Stomach (tissue), 4 donors: ENCODE measurements at regions not wholly inside any gene's neighbourhood (a gene's known extent, or its start where the extent isn't known, plus 50 kb on each side); places are given as distances from the start of the nearest gene placed in this dataset.

Experiments
- CTCF ChIP-seq, 7 experiments: fragments of 450-650 bp in 4 of 7; fragments of 200-600 bp in 3 of 7; sonication (generic) in 3 of 7; IDR thresholded peaks; one replicate each; pipeline ENCODE4 v1.5.1; 2016 to 2019; ENCODE audit warnings: antibody characterized with exemption in 7 of 7, control low read depth in 2 of 7, mild to moderate bottlenecking in 1 of 7
- EP300 ChIP-seq: sonication (generic); formaldehyde crosslinking; IDR thresholded peaks from one replicate; pipeline ENCODE4 v1.6.1; 2017; ENCODE audit warnings: antibody characterized with exemption
- POLR2A ChIP-seq, 4 donors: fragments of 450-650 bp; IDR thresholded peaks; one replicate each; pipeline ENCODE4 v1.6.1; 2016; ENCODE audit warnings: antibody characterized with exemption in 4 of 4, control low read depth in 2 of 4, mild to moderate bottlenecking in 1 of 4, moderate library complexity in 1 of 4
- POLR2AphosphoS5 ChIP-seq, 3 donors: sonication (generic); formaldehyde crosslinking; IDR thresholded peaks; one replicate each; pipeline ENCODE4 v1.6.1; 2016; ENCODE audit warnings: antibody characterized with exemption in 3 of 3

GRCh38 chr10:88161756-88162155 lies 298.3 kb downstream of the PTEN start:
- TF ChIP-seq POLR2A (IDR thresholded peaks at IDR 0.05): no peak
- no peak for TF ChIP-seq POLR2AphosphoS5 (IDR thresholded peaks at IDR 0.05)
- no peak for TF ChIP-seq CTCF (IDR thresholded peaks at IDR 0.05)
- TF ChIP-seq EP300: no peak
